ENCODE measurements at regions not wholly inside any gene's neighbourhood (a gene's known extent, or its start where the extent isn't known, plus 50 kb on each side); places are given as distances from the start of the nearest gene placed in this dataset.

DNA sequence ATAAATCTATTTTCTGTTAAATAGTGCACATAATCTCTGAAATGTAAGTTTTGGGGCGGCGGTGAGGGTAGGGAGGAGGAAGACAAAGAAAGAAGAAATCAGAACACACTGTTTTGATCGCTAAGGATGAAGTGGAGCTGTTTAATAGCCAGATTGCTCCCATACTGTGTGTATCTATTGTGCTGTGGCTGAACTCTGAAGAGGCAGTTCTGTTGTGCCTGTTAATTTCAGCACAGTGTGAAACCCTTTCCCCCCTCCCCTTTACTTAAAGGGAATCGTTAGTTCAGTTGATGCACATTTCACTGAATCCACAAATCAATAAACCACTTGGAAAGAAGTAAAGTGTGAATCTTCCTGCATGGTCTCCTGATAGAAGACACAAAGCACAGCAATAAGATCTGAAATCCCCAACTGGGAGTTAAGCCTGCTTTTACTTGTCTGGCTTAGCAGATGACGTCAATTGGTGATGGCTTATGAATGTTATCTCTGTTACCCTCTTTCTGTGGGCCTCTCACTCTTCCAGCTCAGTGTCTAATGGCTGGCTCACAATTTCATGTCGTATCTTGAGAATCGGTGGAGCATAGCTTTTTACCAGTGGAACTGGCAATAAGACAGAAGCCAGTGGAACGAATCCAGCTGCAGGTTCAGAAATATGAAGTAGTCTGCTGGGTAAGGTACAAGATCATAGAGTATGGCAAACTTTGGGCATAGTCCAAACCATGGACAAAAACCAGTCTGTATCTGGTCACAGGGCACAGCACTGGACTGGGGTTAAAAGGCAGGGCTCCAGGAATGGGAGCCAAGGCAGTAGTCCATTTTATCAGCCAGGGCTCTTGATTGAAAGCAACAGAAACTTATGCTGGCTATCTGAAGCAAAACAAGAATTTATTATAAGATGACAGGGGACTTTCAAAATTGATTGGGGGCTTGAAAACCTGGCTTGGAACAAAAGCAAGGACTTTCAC, 413.5 kb upstream of the SEL1L start:
- no peak for DNase-seq (ENCODE audit: low read depth in 2 of 3, low spot score in 1 of 3)

DNA sequence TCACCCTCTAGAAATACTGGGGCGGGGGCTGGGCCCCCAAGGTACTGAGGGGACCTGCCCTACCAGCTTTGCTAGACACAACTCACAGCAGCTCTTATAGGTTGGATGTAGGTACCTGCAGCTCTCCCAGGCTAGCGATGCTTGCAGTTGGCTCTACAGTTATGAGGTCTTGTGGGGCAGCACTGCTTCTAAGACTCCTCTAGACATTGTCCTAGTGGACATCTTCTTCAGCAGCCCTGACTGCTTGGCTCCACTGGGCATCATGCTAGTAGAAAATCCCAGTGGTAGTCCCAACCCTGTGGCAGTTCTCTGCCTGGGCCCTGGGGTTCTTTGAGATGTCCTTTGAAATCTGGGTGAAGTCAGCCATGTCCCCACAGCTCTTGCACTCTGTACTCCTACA, 419.3 kb upstream of the SEL1L start:
- DNase-seq (ENCODE audit: low read depth in 2 of 3, low spot score in 1 of 3), result no peak

DNA sequence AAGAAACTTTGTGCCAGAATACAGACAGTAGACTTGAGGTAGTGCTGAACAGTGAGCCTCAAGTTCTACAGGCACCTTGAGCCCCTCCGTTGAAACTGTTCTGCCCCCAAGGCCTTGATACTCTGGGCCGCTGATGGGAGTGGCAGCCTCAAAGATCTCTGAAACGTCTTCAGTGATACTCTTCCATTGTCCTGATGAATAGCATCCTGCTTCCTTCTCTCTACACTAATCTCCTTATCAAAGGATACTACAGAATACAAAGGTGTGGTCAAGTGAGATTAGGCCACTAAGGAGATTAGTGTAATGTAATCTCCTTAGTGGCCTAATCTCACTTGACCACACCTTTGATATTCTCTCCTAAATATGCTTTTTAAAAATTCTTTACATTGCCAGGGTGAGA, 419.8 kb upstream of the SEL1L start:
- no peak for DNase-seq (ENCODE audit: low read depth in 2 of 3, low spot score in 1 of 3)

DNA sequence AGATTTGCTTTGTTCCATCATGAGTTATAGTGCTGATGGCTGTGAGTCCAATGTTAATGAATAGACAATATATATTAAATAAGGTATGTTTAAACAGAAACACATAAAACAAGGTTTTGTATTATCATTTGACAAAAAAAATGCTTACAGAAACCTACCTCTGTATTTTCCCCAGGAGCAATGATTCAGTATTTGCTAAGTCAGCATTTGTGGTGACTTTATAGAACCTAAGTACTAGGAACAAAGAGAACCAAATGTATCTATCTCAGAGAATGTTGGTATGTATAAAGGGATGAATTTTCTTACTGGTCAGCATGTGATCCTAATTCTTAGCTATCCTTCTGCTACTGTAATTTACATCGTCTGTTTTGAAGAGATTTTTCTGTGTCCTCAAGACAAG, 421.5 kb upstream of the SEL1L start:
- no peak for DNase-seq (ENCODE audit: low read depth in 2 of 3, low spot score in 1 of 3)

DNA sequence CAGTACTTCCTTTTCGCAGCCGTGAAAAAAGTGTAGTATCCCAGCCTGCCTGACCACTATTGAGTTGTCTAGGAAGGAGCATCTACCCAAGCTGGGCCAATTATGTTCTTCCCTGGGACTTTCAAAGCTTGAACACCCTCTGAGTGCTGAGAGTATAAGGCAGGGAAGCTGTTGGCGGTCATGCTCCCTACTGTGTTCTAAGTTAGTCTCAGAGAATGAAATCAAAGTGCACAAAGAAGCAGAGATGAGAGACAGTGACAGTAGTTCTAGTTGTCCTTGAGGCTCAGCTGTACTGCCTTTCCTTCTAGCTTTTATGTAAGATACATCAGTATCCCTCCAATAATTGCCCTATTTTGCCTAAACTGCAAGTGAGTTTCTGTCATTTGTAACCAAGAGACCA, 427.1 kb upstream of the SEL1L start:
- no peak for DNase-seq (ENCODE audit: low read depth in 2 of 3, low spot score in 1 of 3)

DNA sequence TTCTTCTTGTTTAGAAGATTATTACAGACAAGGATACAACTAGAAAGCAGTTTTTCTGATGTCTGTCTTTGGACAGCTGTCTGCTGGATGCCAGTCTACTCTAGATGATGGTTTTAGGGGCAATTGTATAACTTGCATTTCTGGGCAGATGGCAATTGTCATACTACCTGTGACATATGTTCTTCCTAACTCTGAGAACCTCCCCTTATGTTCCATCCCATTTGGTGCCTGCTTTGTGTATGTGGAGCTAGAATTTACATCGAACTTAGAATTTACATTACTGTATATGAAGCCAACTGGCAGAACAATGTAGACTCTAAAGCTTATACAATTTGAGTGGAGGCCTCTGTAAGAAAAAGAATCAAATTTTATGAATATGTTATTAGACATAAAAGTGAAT, 430.2 kb upstream of the SEL1L start:
- no peak for DNase-seq (ENCODE audit: low read depth in 2 of 3, low spot score in 1 of 3)

DNA sequence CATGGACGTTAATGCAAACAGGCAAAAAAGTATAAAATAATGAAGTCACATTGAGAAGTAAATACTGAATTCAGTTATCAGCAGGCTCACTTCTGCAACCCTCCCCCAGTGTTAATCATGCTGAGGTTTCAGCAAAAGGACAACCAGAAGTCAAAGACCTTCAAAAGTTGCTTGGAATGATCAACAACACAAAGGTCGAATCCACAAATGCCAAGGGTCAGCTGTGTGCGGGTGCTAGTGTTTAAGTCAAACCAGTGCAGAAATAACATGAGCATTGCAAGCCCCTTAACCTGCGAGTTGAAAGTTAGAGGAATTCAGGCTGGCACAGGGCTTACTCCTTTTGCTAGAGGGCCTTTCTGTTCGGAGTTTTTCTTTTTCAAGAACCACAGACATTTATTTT, 436.7 kb upstream of the SEL1L start:
- no peak for DNase-seq (ENCODE audit: low read depth in 2 of 3, low spot score in 1 of 3)

DNA sequence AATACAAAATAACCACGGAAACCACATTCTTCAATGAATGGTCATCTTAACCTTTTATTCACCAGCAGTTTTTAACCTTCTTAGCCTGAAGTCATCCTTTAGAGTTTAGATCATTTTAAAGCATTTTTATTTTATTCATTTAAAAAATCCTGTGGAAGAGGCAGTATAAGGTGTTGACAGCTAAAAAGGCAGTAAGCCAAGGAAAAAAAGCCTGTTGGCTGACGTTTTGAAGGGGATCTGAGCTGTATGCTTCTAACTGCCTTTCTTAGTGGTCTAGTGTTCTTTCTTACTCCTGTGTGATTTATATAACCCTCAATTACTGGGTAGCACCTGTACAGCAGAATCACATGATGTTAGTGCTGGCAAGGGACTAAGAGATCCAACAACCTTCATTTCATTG, 438.3 kb upstream of the SEL1L start:
- DNase-seq (ENCODE audit: low read depth in 2 of 3, low spot score in 1 of 3), result no peak

DNA sequence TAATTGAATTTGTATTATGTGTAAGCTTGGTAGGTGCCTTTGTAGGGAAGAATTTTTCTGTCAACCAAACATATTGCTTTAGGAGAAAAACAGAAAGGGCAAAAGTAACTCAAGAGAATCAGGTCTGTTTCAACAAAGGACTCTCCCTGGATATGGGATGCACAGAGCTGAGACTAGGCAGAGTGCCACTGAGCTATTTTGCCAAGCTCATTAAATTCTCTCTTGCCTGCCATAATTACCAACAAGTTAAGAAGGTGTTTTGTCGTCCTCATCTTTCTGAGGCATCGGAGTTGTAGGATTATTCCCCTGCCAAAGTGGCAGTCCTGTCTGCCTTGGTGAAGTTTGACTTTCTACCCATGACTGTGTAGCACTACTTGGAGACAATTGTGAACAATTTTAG, 438.9 kb upstream of the SEL1L start:
- DNase-seq (ENCODE audit: low read depth in 2 of 3, low spot score in 1 of 3), result no peak

DNA sequence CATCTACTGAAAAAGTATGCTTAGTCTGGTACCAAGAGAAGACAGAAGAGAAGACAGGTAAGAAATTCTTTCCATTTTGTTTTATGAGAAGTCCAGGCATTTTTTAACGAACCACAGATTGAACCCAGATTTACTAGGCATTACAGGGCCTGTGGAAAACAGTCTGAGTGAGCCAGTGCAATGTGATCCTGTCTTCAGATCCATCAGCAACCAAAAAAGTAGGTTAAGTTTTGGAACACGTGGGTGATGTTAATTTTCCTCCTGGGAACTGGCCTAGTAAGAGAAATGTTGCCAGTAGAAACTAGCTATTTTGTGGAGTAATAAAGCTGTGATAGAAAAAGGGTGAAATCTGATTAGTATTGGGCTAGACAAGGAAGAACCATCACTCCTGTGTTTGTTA, 440.9 kb upstream of the SEL1L start:
- DNase-seq (ENCODE audit: low read depth in 2 of 3, low spot score in 1 of 3), result no peak

DNA sequence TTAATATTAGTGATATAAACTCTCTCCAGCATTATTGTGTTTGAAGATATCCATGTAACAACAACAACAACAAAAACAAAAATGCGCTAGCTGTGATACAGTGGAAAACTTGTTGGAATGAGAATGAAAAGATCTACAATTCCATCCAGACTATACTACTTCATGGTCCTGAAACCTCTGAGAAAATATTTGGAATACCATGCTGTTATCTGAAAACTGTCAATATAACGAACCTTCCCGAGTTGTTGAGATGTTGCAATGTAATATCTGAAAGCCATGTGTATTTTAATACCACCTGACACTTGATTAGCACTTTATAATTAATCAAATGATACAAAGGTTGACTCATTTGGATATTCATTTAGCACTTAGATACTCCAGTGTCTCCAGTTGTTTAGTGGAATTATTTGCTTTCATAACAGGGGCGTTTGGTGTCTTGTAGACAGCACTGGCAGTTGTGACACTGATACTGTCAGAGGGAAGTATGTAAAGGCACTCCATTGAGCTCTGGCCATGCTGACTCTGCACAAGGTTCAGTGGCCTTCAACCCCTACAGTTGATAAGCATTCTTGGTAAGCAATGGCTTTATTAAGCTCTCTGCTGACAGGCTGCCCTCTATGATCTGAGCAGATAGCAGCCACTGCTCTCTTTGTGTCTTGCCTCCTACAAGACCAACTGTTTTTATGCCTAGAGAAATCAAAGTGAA, 447.1 kb upstream of the SEL1L start:
- DNase-seq (ENCODE audit: low read depth in 2 of 3, low spot score in 1 of 3), result no peak

DNA sequence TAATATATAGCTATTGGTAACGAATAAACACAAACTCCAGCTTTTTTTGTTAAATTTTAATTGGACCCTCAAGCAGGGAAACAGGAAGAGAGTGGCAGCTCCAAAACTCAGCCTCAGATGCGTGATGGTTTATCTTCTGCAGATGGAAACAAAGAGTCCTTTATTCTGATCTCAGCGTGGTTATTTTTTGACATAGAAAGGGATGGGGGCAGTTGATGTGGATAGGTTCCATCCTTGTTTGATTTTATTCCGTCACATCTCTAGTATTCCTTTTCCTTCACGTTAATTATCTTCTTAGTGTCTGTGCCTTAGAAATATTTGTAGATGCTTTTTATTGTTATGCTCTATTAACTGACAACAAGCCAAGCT, 447.6 kb upstream of the SEL1L start:
- DNase-seq (ENCODE audit: low read depth in 2 of 3, low spot score in 1 of 3), result no peak

DNA sequence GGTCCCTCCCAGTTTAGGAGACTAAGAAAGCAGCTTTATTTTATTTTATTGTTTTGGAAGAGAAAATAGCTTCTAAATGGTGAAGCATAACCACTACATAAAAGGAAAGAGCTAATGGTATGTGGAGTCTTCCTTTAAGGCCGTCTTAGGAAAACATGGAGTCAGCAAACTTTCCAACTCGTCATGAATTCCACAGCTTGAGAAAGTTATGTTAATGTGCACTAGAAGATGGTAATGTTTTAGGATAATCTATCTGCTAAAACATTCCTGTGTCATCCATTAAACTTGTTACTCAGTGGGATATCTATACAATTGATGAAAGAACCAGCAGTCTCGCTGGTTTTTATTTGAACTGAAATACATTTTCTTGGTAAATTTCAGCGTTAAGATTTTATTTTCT, 448.4 kb upstream of the SEL1L start:
- no peak for DNase-seq (ENCODE audit: low read depth in 2 of 3, low spot score in 1 of 3)

DNA sequence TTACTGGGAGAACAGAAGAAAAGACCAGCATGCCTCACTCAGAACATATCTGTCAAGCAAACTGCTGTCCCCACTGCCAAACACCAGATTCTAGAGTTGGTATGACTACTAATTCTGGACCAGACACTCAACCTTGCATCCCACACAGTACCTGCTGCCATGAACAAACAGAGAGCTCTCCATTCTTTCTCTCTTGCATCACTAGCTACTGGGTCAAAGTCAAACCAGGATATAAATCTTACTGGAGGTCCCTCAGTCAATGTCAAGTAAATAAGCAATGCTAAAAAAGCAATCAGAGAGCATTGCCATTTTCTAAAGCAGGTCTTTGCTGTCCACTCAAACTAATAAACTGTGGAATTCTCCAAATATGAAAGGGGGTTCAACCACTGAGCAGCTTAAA, 452.4 kb upstream of the SEL1L start:
- no peak for DNase-seq (ENCODE audit: low read depth in 2 of 3, low spot score in 1 of 3)

DNA sequence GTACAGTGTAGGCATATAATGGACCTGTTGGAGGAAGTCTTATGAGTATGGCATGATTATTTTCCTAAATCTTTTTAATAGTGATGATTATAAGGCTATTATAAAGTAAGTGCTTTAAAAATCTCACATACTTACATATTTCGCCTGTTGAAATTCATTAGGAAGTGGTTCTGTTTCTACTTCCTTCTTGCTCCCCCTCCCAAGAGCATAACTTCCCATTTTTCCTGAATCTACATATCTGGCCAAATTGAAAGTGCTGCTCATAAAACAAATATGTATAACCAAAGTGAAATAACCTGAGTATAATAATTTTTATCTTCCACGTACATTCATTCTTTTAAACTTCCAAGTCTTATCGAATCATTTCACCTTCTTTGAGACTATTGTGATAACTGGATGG, 455.6 kb upstream of the SEL1L start:
- DNase-seq (ENCODE audit: low read depth in 2 of 3, low spot score in 1 of 3), result no peak

DNA sequence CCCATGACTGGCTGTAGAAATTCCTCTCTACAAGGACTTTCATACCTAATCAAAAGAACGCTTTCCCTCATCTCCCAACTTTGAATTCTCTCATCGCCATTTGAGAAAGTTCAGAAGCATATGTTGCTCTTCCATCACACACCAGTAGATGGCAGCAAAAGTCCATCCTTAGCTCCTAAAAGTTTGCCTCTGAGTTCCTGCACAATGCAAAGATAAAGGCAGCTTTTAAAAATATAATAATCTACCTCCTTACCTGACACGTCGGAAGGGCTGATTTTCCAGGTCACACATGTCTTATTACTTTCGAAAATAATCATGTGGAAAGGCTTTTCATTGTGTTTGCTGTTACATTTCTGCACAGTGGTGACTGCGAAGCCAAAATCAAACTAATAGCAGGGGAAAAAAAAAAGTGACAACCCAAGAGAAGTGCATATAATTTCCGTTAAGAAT, 456.7 kb upstream of the SEL1L start:
- DNase-seq (ENCODE audit: low read depth in 2 of 3, low spot score in 1 of 3), result peak in 2 of 3 donors; percentile 16 to 34

DNA sequence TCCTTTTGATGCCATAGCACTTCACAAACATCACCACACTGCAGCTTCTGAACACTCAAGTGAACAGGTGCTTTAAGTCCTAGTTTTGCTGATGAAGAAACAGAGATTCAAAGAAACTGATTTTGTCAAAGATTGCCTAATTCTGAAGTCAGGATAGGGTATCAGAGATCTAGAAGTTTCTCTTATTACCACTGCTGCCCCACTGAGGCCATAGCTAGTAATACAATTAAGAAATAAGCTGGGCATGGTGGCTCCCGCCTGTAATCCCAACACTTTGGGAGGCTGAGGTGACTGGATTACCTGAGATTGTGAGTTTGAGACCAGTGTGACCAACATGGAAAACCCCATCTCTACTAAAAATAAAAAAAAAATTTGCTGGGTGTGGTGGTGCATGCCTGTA, 458.3 kb upstream of the SEL1L start:
- DNase-seq (ENCODE audit: low read depth in 2 of 3, low spot score in 1 of 3), result no peak

DNA sequence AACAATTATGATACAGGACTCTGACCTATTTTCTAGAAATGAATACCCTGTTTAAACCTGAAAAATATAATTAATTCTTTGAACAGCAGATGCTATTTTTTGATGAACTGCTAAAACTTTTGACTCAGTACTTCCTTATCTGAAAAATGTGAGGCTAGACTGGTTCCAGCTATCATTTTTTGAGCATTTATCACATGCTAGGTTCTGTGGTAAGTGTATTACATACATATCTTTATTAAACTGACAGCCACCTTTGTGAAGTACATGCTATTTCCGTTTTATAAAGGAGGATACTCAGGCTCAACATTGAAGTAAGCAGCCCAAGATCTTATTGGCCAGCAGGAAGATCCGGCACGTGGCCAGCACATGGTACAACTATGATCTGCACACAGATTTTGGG, 459.8 kb upstream of the SEL1L start:
- no peak for DNase-seq (ENCODE audit: low read depth in 2 of 3, low spot score in 1 of 3)

DNA sequence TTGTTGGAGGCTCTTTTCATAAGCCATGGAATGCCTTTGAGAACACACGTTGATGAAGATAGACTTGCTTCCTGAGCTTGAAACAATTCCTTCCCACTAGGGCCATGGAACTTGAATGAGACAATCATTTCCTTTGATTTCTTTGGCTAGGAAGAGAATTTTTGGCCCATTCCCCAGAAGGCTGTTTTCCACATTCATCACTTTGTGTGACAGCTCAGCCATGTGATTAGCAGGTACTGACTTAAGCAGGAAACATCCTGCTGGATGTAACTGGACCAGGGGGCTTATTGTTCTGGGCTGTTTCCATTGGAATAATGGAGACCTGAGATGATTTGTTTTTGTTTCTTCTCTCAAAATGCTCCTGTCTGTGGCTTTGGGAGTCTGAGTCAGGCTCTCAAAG, 469.8 kb upstream of the SEL1L start:
- no peak for DNase-seq (ENCODE audit: low read depth in 2 of 3, low spot score in 1 of 3)

DNA sequence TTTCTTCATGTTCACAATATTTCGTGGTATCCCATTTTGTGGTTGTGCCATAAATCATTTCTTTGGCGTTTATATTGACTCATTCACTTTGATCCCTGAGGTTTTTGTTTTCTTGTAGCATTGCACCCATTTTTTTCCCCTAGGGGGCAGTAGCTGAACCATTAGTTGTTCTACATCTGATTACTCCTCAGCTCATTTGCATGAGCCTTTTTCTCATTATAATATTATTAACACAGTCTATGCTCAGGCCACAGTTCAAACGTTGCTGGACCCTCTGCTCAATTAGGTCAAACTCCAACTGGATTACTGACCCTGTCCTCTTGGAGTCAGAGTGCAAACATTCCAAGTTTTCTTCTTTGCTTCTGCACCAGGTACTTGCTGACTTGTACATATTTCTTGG, 475.4 kb upstream of the SEL1L start:
- no peak for DNase-seq (ENCODE audit: low read depth in 2 of 3, low spot score in 1 of 3)

DNA sequence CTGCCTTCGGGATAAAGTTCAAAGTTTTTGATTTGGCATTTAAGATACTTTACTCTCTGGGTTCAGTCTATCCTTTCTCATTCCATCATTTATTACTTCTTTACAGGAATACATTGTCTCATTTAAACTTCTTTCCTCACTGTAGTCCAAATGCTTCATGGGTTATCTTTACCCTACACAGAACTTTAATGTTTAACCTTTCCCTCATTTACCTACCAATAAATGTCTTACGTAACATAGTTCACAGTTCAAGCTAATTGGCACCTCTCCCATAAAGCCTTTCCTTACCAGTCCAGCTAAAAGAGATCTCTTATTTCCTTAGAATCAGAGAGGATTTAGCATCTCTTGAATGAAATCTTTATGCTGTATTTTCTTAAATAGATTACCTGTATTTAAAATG, 476.3 kb upstream of the SEL1L start:
- DNase-seq (ENCODE audit: low read depth in 2 of 3, low spot score in 1 of 3), result no peak

DNA sequence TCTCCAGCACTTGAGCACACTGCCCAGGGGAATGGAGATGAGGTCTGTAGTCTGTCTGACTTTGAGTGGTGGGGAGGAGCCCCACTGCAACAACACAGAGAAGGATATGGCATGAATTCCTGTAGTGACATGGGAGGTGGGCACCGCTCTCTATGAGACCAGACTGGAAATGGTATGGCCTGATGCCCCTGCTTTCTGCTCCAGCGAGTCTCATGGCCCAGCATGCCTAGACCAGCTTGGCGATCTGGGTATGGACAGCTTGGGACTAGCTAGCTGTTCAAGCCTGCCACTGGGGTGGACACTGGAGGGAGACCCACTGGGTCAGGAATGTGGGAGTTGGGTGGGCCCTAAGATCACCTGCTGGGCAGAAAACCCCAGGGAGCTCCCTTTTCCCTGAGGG, 477.8 kb upstream of the SEL1L start:
- no peak for DNase-seq (ENCODE audit: low read depth in 2 of 3, low spot score in 1 of 3)

DNA sequence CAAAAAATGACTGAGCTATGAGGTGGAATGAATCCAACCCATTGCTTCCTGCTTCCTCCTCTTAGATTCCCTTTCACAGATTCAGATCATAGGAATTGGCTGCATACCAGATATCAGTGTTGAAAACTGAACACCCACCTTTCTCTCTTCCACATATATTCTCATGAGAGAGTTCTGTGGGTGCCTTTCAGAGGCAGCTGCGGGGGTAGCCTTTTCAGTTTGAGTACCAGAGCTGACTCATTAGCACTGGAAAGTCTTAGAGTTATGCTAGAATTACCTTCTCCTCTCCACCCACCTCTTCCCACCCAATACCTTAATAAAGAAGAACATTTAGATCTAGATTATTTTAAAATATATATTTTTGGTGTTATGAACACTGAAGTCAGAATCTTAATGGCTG, 495.4 kb upstream of the SEL1L start:
- no peak for DNase-seq (ENCODE audit: low read depth in 2 of 3, low spot score in 1 of 3)
